A673 (cell line): ENCODE measurements at regions not wholly inside any gene's neighbourhood (a gene's known extent, or its start where the extent isn't known, plus 50 kb on each side); places are given as distances from the start of the nearest gene placed in this dataset.

Experiments
- BruUV-seq: library from RNA; stranded (reverse); fragments of 400-500 nt; replicated peaks from 2 replicates; lab custom pipeline; 2021; lab: Mats Ljungman, UMichigan
- CTCF ChIA-PET: fragments of 300-600 bp; sonication (Branson Sonifier 250); formaldehyde crosslinking; loops from one replicate; lab custom pipeline; 2022; ENCODE audit warnings: antibody characterized with exemption; lab: Charles Lee
- POLR2A ChIA-PET: fragments of 300-600 bp; sonication (Branson Sonifier 250); formaldehyde crosslinking; loops from one replicate; lab custom pipeline; 2022; ENCODE audit warnings: antibody characterized with exemption; ENCODE audit not compliant: low non-redundant PET; lab: Charles Lee
- DNase-seq: peaks from one replicate; pipeline ENCODE4 v3.0.0-alpha.2; 2015; ENCODE audit warnings: low spot score
- H3K27ac ChIP-seq: fragments of 200-600 bp; sonication (generic); 2 replicates; pipeline ENCODE4 v1.5.1; 2016; ENCODE audit warnings: mixed run types, low read depth, mild to moderate bottlenecking, mixed read lengths, antibody characterized with exemption, low read length; ENCODE audit not compliant: poor library complexity, severe bottlenecking
- H3K27me3 ChIP-seq: fragments of 200-600 bp; sonication (generic); replicated peaks from 2 replicates; pipeline ENCODE4 v1.6.1; 2017; ENCODE audit warnings: mixed run types, low read depth, mild to moderate bottlenecking, mixed read lengths, antibody characterized with exemption, low read length; ENCODE audit not compliant: insufficient read depth, poor library complexity
- H3K36me3 ChIP-seq: fragments of 200-600 bp; sonication (generic); 2 replicates; pipeline ENCODE4 v1.6.1; 2016; ENCODE audit warnings: mixed run types, mild to moderate bottlenecking, mixed read lengths, antibody characterized with exemption, low read length; ENCODE audit not compliant: insufficient read depth, poor library complexity, severe bottlenecking
- H3K4me1 ChIP-seq: fragments of 200-600 bp; sonication (generic); 2 replicates; pipeline ENCODE4 v1.6.1; 2017; ENCODE audit warnings: mixed run types, mild to moderate bottlenecking, mixed read lengths, antibody characterized with exemption, low read length; ENCODE audit not compliant: insufficient read depth, poor library complexity, severe bottlenecking
- H3K4me3 ChIP-seq: fragments of 200-600 bp; sonication (generic); 2 replicates; pipeline ENCODE4 v1.5.1; 2016; ENCODE audit warnings: low read depth, mixed run types, mild to moderate bottlenecking, mixed read lengths, low read length; ENCODE audit not compliant: poor library complexity, severe bottlenecking
- H3K9me3 ChIP-seq: fragments of 200-600 bp; sonication (generic); 2 replicates; pipeline ENCODE4 v1.6.1; 2016; ENCODE audit warnings: mixed run types, low read depth, mild to moderate bottlenecking, mixed read lengths, antibody characterized with exemption, low read length; ENCODE audit not compliant: poor library complexity, severe bottlenecking
- EZH2 ChIP-seq: fragments of 200-600 bp; sonication (generic); IDR thresholded peaks from 2 replicates; pipeline ENCODE4 v1.6.1; 2017; ENCODE audit warnings: borderline replicate concordance, low read depth, mild to moderate bottlenecking, mixed read lengths, antibody characterized with exemption, low read length; ENCODE audit not compliant: poor library complexity, severe bottlenecking
- intact Hi-C: fragments of 100-400 bp; cut with micrococcal nuclease; formaldehyde crosslinking; loops from one replicate; pipeline ENCODE4 v1.10.0; 2022; ENCODE audit not compliant: unreplicated experiment
- TF ChIP-seq, protein P1 (sequence below): fragments of 300-800, 200-600 bp; sonication (generic); conservative IDR thresholded peaks from 2 replicates; pipeline ENCODE4 v1.5.1; 2017; ENCODE audit warnings: low read depth, mild to moderate bottlenecking, antibody characterized with exemption, low read length, moderate library complexity, mixed read lengths

DNA sequence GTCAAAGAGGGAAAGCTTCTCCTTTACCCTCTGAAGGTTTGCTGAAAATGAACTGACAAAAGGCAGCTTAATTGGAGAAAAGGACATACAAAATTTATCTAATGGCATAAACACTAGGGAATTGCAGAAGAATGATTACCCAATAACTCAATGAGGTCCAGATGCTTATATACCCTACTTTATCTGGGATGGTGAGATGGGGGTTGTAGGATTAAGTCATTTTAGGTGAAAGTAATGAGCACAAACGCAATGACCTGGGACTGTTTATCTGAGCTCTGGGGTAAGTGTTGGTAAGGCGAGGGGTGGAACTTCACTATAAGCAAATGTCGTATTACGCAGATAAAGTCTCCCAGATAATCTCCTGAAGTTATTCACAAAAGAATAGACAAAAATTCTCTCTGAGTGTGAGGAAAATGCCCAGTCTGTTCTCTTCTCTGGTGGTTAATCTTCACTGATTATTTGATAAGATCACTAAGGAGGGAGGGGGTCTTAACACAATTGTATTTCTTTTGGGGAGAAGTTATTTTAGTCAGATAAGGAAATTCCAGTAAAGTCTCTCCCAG is 1067.8 kb downstream of the DNAJB9 start:
- intact Hi-C loops = no loop called here
- ChIA-PET POLR2A (no interaction called here), CTCF (no interaction called here)
- no TSS peak for BruUV-seq
- Histone ChIP-seq H3K4me1 (no peaks in the 10 kb centered on the region), H3K36me3 (no peaks in the 10 kb centered on the region), H3K9me3 (no peaks in the 10 kb centered on the region), H3K27me3 (no peaks in the 10 kb centered on the region), H3K4me3 (no peak overlapping the region), H3K27ac (no peak overlapping the region)
- no peak for TF ChIP-seq EZH2
- TF ChIP-seq, protein P1, sequence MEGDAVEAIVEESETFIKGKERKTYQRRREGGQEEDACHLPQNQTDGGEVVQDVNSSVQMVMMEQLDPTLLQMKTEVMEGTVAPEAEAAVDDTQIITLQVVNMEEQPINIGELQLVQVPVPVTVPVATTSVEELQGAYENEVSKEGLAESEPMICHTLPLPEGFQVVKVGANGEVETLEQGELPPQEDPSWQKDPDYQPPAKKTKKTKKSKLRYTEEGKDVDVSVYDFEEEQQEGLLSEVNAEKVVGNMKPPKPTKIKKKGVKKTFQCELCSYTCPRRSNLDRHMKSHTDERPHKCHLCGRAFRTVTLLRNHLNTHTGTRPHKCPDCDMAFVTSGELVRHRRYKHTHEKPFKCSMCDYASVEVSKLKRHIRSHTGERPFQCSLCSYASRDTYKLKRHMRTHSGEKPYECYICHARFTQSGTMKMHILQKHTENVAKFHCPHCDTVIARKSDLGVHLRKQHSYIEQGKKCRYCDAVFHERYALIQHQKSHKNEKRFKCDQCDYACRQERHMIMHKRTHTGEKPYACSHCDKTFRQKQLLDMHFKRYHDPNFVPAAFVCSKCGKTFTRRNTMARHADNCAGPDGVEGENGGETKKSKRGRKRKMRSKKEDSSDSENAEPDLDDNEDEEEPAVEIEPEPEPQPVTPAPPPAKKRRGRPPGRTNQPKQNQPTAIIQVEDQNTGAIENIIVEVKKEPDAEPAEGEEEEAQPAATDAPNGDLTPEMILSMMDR = no peak
- DNase-seq = no peak

DNA sequence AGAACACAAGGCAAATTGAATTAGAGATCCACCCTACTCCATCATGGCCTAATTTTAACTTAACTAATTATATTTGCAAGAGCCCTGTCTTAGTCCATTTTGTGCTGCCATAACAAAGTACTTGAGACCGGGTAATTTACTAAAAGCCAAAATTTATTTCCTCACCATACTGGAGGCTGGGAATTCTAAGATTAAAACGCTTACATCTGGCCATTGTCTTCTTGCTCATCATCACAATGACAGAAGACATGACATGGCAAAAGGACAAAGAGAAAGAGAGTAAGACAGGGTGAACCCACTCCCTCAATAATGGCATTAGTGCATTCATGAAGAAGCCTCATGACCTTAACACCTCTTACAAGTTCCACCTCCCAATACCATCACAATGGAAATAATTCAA is 1068.6 kb downstream of the DNAJB9 start:
- Histone ChIP-seq H3K4me3 (no peak overlapping the region), H3K27me3 (no peaks in the 10 kb centered on the region), H3K9me3 (no peaks in the 10 kb centered on the region), H3K4me1 (no peaks in the 10 kb centered on the region), H3K27ac (no peak overlapping the region), H3K36me3 (no peaks in the 10 kb centered on the region)
- intact Hi-C loops = no loop called here
- CTCF ChIA-PET = no interaction called here
- DNase-seq = no peak
- no TSS peak for BruUV-seq
- POLR2A ChIA-PET = no interaction called here
- TF ChIP-seq, protein P1 = no peak
- no peak for TF ChIP-seq EZH2

DNA sequence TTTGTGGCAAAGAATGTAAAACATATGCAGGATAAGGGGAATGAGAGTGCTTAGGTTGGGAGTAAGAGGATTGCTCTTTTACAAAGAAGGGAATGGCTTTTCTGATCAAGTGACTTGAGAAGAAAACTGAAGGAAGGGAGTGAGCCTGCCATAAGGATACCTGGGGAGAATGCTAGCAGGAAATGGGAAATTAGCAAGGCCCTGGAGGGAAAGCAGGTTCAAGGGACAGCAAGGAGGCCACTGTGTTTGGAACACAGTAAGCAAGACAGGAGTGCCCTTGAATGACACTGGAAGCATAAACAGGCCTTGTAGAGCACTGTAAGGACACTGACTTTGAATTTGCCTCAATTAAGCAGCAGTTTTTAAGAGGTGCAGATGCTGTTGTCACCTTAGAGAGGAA is 1069.9 kb downstream of the DNAJB9 start:
- POLR2A ChIA-PET = no interaction called here
- CTCF ChIA-PET = no interaction called here
- no TSS peak for BruUV-seq
- TF ChIP-seq EZH2 = no peak
- TF ChIP-seq, protein P1 = no peak
- Histone ChIP-seq H3K36me3 (no peaks in the 10 kb centered on the region), H3K27me3 (no peaks in the 10 kb centered on the region), H3K4me1 (no peaks in the 10 kb centered on the region), H3K27ac (no peak overlapping the region), H3K4me3 (no peak overlapping the region), H3K9me3 (no peaks in the 10 kb centered on the region)
- intact Hi-C loops = no loop called here
- no peak for DNase-seq
